Uterus (tissue), 3 donors: ENCODE measurements at regions not wholly inside any gene's neighbourhood (a gene's known extent, or its start where the extent isn't known, plus 50 kb on each side); places are given as distances from the start of the nearest gene placed in this dataset.

ENCODE experiments used
- DNase-seq, 2 donors: peaks; one replicate each; pipeline ENCODE4 v3.0.0-alpha.2; 2019 to 2020
- H3K27ac ChIP-seq, 2 donors: fragments of 200-600 bp; sonication (generic); 1 replicate in 1 of 2; 2 replicates in 1 of 2; pipeline ENCODE4 v1.5.1; 2016 to 2018
- H3K27me3 ChIP-seq, 2 donors: fragments of 200-600 bp; sonication (generic); one replicate each; pipeline ENCODE4 v1.5.1; 2018 to 2019; ENCODE audit warnings: control low read depth in 1 of 2
- H3K36me3 ChIP-seq, 2 donors: fragments of 200-600 bp; sonication (generic); one replicate each; pipeline ENCODE4 v1.5.1; 2019; ENCODE audit warnings: control low read depth in 1 of 2
- H3K4me1 ChIP-seq, 2 donors: fragments of 200-600 bp; sonication (generic); one replicate each; pipeline ENCODE4 v1.5.1; 2018 to 2019; ENCODE audit warnings: control low read depth in 1 of 2
- H3K4me3 ChIP-seq, 2 donors: fragments of 200-600 bp; sonication (generic); 1 replicate in 1 of 2; 2 replicates in 1 of 2; pipeline ENCODE4 v1.5.1; 2018 to 2019; ENCODE audit warnings: mild to moderate bottlenecking in 1 of 2
- H3K9me3 ChIP-seq, 2 donors: fragments of 200-600 bp; sonication (generic); one replicate each; pipeline ENCODE4 v1.5.1; 2019; ENCODE audit warnings: control low read depth in 1 of 2
- POLR2A ChIP-seq, 2 donors: fragments of 450-650 bp; IDR thresholded peaks; one replicate each; pipeline ENCODE4 v1.6.1; 2016; ENCODE audit warnings: antibody characterized with exemption in 2 of 2, mild to moderate bottlenecking in 1 of 2, moderate library complexity in 1 of 2
- intact Hi-C: fragments of 100-400 bp; cut with DNase I; formaldehyde crosslinking; loops from one replicate; pipeline ENCODE4 v1.15.1; 2023; ENCODE audit warnings: low total_unique reads
- TF ChIP-seq, protein P1 (sequence below), 4 experiments: fragments of 200-600 bp in 2 of 4; fragments of 450-650 bp in 2 of 4; sonication (generic) in 2 of 4; IDR thresholded peaks; one replicate each; pipeline ENCODE4 v1.5.1; 2016 to 2019; ENCODE audit warnings: antibody characterized with exemption in 4 of 4, mild to moderate bottlenecking in 2 of 4, moderate library complexity in 1 of 4
- donor health status: DM: yes; HTN: yes; CAD: no.

DNA sequence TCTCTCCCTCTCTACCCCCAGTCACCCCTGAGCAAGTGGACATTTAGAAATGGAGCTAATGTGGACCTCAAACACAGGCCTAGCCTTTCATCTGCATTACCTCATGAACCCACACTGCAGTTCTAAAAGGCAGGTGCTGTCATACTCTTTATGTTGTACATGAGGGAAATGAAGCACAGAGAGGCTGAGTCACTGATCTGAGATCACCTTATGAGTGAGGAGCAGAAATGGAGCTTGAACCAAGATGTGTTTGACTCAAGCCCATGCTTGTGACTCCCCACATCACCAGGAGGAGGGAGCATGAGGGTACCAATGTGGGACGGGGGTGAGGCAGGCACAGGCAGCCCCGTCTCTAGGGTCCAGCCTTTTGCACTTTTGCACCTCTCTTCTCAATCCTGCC is 702.8 kb downstream of the PTPRU start:
- intact Hi-C loops = no loop called here
- no peaks in the 10 kb centered on the region for H3K36me3 ChIP-seq
- no peaks in the 10 kb centered on the region for H3K4me1 ChIP-seq
- H3K4me3 ChIP-seq = no peak overlapping the region
- no peak for DNase-seq
- H3K27me3 ChIP-seq = no peaks in the 10 kb centered on the region
- no peaks in the 10 kb centered on the region for H3K9me3 ChIP-seq
- TF ChIP-seq, protein P1, sequence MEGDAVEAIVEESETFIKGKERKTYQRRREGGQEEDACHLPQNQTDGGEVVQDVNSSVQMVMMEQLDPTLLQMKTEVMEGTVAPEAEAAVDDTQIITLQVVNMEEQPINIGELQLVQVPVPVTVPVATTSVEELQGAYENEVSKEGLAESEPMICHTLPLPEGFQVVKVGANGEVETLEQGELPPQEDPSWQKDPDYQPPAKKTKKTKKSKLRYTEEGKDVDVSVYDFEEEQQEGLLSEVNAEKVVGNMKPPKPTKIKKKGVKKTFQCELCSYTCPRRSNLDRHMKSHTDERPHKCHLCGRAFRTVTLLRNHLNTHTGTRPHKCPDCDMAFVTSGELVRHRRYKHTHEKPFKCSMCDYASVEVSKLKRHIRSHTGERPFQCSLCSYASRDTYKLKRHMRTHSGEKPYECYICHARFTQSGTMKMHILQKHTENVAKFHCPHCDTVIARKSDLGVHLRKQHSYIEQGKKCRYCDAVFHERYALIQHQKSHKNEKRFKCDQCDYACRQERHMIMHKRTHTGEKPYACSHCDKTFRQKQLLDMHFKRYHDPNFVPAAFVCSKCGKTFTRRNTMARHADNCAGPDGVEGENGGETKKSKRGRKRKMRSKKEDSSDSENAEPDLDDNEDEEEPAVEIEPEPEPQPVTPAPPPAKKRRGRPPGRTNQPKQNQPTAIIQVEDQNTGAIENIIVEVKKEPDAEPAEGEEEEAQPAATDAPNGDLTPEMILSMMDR (IDR thresholded peaks at IDR 0.05) = no peak
- no peak for TF ChIP-seq POLR2A (IDR thresholded peaks at IDR 0.05)
- no peak overlapping the region for H3K27ac ChIP-seq

DNA sequence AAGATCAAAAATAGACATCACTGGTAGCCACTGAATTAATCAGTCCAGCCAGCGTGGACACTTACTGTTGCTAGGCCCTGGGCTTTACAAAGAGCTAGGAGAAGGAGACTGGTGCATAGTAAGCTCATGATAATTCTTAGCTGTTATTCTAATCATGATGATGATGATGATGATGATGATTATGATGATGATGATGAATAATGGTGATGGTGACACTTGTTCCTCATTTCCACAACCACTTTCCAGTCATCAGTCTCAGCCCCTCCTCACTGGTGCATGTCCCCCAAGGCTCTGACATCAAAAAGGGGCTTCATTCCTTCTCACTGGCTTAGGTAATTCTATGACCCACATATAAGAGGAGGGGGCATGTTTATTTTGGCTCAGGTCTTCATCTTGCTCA is 701.0 kb downstream of the PTPRU start:
- no peaks in the 10 kb centered on the region for H3K9me3 ChIP-seq
- intact Hi-C loops = no loop called here
- no peaks in the 10 kb centered on the region for H3K27me3 ChIP-seq
- H3K4me3 ChIP-seq = no peak overlapping the region
- no peak overlapping the region for H3K27ac ChIP-seq
- no peaks in the 10 kb centered on the region for H3K4me1 ChIP-seq
- no peaks in the 10 kb centered on the region for H3K36me3 ChIP-seq
- no peak for DNase-seq
- TF ChIP-seq, protein P1 (IDR thresholded peaks at IDR 0.05) = no peak
- TF ChIP-seq POLR2A (IDR thresholded peaks at IDR 0.05) = no peak

DNA sequence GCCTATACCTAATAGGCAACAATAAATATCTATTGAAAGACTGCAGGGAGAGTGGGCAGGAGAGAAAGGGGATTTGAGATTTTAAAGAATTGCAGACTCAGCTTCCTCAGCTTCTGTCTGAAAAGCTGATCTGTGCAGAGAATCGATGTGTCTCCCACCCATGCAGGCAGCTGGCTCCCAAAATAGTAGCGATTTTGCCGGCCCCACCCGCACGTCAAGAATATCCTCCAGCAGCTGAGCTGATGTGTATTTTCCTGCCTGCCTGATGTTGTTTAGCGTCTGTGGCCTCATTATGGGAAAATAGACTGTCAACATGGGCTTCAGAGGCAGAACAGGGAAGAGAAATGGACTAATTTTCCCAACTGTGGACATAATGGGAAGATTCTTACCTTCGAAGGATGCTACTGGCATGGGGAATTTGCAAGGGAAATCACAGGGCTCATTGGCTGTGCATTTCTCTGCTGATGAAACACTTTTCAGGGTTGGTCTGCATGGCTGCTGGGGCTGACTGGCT is 699.8 kb downstream of the PTPRU start:
- intact Hi-C loops = no loop called here
- H3K36me3 ChIP-seq = no peaks in the 10 kb centered on the region
- H3K4me3 ChIP-seq = no peak overlapping the region
- TF ChIP-seq POLR2A (IDR thresholded peaks at IDR 0.05) = no peak
- TF ChIP-seq, protein P1 (IDR thresholded peaks at IDR 0.05) = no peak
- no peaks in the 10 kb centered on the region for H3K4me1 ChIP-seq
- H3K27ac ChIP-seq = no peak overlapping the region
- no peak for DNase-seq
- H3K27me3 ChIP-seq = no peaks in the 10 kb centered on the region
- H3K9me3 ChIP-seq = no peaks in the 10 kb centered on the region

DNA sequence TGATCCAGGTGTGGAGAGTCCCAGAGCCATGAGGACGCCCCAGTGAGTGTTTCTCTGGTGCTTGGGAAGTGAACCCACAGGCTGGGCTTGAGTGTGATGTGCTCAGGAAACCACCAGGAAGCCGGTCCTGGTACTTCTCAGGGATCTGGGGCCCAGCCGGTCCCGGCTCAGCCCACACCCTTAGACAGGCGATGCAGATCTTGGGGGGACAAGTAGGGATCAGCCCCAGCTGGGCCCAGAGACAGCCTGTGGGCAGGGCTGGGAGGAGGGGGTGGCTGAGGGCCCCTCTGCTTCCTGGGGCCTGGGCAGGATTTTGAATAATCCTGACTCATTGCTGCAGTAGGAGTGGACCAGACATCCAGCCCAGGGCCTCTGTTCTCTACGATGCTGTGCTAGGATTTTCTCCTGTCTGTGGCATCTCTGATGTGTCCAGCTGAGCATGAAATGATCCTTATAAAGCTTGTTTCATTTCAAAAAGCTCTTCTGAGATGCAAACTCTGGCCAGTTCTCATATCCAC is 698.0 kb downstream of the PTPRU start:
- Histone ChIP-seq H3K27ac (no peak overlapping the region), H3K9me3 (no peaks in the 10 kb centered on the region), H3K27me3 (no peaks in the 10 kb centered on the region), H3K36me3 (no peaks in the 10 kb centered on the region), H3K4me1 (no peaks in the 10 kb centered on the region), H3K4me3 (no peak overlapping the region)
- intact Hi-C loops = no loop called here
- TF ChIP-seq, protein P1 (IDR thresholded peaks at IDR 0.05) = no peak
- no peak for TF ChIP-seq POLR2A (IDR thresholded peaks at IDR 0.05)
- DNase-seq = no peak

DNA sequence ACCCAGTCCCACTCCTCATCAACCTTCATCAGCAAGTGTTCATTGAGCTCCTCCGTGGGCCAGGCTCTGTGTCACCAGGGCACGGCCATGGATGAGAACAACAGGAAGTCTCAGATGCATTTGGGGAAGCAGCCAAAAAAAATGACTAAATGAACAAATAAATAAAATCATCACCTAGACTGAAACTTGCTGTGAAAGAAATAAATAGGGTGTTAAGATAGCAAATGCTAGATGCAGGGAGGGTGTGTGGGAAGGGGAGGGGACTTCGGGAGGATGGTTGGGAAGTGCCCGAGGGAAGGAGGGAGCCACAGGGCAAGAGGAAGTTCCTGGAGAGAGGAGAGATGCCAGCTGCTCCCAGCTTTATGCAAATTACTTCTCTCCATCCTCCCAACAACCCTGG is 696.7 kb downstream of the PTPRU start:
- intact Hi-C loops = no loop called here
- Histone ChIP-seq H3K36me3 (no peaks in the 10 kb centered on the region), H3K4me1 (no peaks in the 10 kb centered on the region), H3K27me3 (no peaks in the 10 kb centered on the region), H3K9me3 (no peaks in the 10 kb centered on the region), H3K4me3 (no peak overlapping the region), H3K27ac (no peak overlapping the region)
- TF ChIP-seq, protein P1 (IDR thresholded peaks at IDR 0.05) = no peak
- TF ChIP-seq POLR2A (IDR thresholded peaks at IDR 0.05) = no peak
- no peak for DNase-seq
